Bronchial epithelial cell (primary cell): ENCODE measurements at regions not wholly inside any gene's neighbourhood (a gene's known extent, or its start where the extent isn't known, plus 50 kb on each side); places are given as distances from the start of the nearest gene placed in this dataset.

Experiments
- DNase-seq: peaks from one replicate; pipeline ENCODE4 v3.0.0-alpha.2; 2010; ENCODE audit warnings: low read depth
- FAIRE-seq: peaks from 2 replicates; lab custom pipeline; 2011; peaks lifted over from hg19 to GRCh38; lab: Jason Lieb, UNC
- H3K27me3 ChIP-seq: 2 replicates; pipeline ENCODE4 v1.5.1; 2011; ENCODE audit warnings: low read length; ENCODE audit not compliant: control insufficient read depth, insufficient read depth
- H3K36me3 ChIP-seq: 2 replicates; pipeline ENCODE4 v1.5.1; 2011; ENCODE audit warnings: low read length; ENCODE audit not compliant: control insufficient read depth, insufficient read depth
- H3K4me3 ChIP-seq: 2 replicates; pipeline ENCODE4 v1.5.1; 2011; ENCODE audit warnings: mild to moderate bottlenecking, low read depth, low read length, control low read depth
- CTCF ChIP-seq: IDR thresholded peaks from 2 replicates; pipeline ENCODE4 v1.5.1; 2011; ENCODE audit warnings: mild to moderate bottlenecking, moderate library complexity, low read length, control low read depth, inconsistent platforms; ENCODE audit not compliant: insufficient read depth, severe bottlenecking

DNA sequence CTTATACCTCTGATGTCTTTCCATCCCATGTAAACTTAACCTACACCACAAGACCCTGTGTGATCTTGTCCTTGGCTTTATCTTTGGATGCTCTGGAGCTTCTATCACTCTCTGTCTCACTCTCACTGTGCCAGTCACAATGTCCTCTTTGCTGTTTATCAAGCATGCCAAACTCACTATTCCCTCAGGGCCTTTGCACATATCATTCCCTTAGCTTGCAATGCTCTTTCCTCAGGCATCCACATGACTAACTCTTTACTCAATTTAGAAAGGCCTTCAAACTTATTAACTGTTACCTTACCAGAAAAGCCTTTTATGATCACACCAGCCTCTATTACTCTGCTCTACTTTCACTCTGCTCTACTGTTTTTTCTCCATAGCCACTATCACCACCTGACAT, 354.1 kb downstream of the RFC3 start:
- FAIRE-seq (peak; percentile 23), DNase-seq (peak; percentile 57)
- no peak for TF ChIP-seq CTCF
- Histone ChIP-seq H3K4me3 (no peak overlapping the region), H3K27me3 (no peaks in the 10 kb centered on the region), H3K36me3 (no peaks in the 10 kb centered on the region)

GRCh38 chr13:34174671-34175145, 356.8 kb downstream of the RFC3 start:
- H3K27me3 ChIP-seq, result no peaks in the 10 kb centered on the region
- H3K4me3 ChIP-seq, result no peak overlapping the region
- DNase-seq (no peak), FAIRE-seq (no peak)
- no peaks in the 10 kb centered on the region for H3K36me3 ChIP-seq
- TF ChIP-seq CTCF, result no peak

GRCh38 chr13:34175551-34175950, 357.6 kb downstream of the RFC3 start:
- no peak for TF ChIP-seq CTCF
- FAIRE-seq (peak; percentile 18), DNase-seq (no peak)
- H3K36me3 ChIP-seq, result no peaks in the 10 kb centered on the region
- no peaks in the 10 kb centered on the region for H3K27me3 ChIP-seq
- no peak overlapping the region for H3K4me3 ChIP-seq

- no peaks in the 10 kb centered on the region for H3K27me3 ChIP-seq
- no peak for DNase-seq
- FAIRE-seq, result no peak
- H3K36me3 ChIP-seq, result no peaks in the 10 kb centered on the region
- TF ChIP-seq CTCF, result no peak
- H3K4me3 ChIP-seq, result no peak overlapping the region
Measured at GRCh38 chr13:34176633-34177032, 358.7 kb downstream of the RFC3 start.

DNA sequence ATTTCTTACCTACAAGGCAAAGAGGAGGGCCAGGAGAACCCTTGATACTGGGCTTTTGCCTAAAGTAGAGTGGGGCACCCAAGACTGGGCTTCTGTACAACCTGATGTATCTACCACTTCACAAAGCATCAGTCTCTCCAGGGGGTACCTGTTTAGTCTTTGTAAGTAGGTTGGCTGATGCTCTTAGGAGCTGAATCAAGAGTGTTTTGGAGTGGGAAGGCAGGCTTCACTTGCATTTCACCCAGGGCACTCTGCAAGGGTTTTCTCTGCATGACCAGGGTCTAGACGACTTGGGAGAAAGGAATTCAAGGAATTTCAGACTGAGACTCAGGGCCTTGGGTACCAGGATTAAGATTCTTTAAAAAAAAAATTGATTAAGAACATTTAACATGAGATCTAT, 361.5 kb downstream of the RFC3 start:
- FAIRE-seq (no peak), DNase-seq (no peak)

More for the DNA sequence above, 361.5 kb downstream of the RFC3 start:
- Histone ChIP-seq H3K27me3 (no peaks in the 10 kb centered on the region), H3K36me3 (no peaks in the 10 kb centered on the region), H3K4me3 (no peak overlapping the region)
- no peak for TF ChIP-seq CTCF
